Dedifferentiated amniotic fluid mesenchymal stem cell (primary cell): ENCODE measurements at regions not wholly inside any gene's neighbourhood (a gene's known extent, or its start where the extent isn't known, plus 50 kb on each side); places are given as distances from the start of the nearest gene placed in this dataset.

Experiments used
- DNase-seq: peaks from one replicate; pipeline ENCODE4 v3.0.0-alpha.2; 2016; ENCODE audit errors: extremely low spot score

GRCh38 chr5:63727583-63727982 is 234.7 kb downstream of the HTR1A start:
- DNase-seq: no peak

DNA sequence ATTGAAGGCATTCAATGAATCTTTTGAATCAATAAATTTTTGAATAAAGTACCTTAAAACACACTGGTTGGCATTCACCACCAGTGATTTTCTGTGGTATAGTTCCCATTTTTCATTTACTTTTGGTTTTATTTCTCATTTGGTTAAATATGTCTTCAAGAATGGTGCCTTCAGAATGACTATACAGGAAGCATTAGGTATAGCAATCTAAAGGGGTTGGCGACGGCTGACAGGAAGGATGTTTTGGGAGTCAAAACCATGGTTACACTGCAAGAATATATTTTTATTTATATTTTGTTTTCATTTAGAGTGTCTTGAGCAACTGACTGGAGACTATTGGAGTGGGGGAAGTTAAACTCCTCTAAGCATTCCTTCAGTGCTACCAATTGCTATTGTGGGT is 235.7 kb downstream of the HTR1A start:
- no peak for DNase-seq

DNA sequence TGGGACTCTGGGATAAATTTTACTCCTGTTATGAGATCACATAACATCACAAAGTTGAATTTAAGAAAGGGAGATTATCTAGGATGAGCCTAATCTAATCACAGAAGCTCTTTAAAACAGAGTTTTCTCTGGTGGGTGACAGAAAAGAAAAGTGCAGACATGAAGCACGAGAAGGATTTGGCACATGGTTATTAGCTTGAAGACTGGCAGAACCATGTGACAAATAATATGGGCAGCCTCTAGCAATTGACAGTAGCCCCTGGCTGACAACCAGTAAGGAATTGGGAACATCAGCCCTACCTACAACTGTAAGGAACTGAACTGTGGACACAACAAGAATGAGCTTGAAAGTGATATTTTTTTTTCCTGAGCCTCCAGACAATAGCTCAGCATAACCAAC is 243.1 kb downstream of the HTR1A start:
- DNase-seq: no peak

- DNase-seq: no peak
Observed at GRCh38 chr5:63700241-63700640, 262.0 kb downstream of the HTR1A start.

DNA sequence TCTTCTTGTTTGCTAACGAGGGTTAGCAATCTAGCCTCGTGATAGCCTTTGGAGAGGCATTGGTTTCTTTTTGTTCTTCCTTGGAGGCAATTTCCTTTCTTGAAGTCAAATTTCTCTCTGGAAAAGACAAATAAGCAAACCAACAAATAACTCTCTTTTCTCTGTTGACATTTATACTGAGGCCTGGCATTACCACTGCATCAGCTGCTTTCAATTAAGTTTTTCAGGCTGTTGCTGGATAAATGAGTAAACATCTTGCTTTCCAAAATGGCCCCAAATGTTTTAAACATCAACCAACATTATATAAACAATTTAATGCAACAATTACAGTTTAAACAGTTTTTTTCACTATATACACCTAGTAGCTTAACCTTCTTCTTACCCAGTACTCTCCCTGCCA is 264.4 kb downstream of the HTR1A start:
- DNase-seq: no peak

- no peak for DNase-seq
Observed at GRCh38 chr5:63690546-63690945, 271.7 kb downstream of the HTR1A start.

DNA sequence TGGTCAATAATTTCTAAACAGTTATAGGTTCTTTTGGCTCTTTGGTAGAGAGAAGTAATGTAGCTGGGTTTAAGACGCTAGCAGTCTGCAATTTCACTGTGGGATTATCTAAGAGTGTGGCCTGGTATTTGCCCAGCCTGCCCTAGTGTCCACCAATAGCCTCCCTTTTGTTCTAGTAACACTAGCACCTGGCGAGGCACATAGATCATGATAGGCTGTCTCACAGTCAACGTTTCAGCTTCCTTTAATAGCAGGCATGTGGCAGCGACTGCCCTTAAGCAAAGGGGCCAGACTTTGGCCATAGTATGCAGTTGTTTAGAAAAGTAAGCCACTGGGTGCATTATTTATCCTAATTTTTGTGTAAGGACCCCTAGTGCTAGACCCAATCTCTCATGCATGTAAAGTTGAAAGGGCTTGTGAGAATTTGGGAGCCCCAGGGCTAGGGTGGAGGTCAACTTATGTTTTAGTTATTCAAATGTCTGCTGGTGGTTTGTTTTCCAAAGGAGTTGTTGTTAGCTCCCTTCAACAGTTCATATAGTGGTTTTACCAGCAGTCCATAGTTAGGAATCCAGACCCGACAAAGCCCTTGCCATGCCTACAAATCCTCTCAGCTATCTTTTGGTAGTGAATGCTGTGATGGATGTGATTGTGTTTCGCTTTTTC is 274.3 kb downstream of the HTR1A start:
- no peak for DNase-seq

GRCh38 chr5:63686938-63687337 is 275.3 kb downstream of the HTR1A start:
- no peak for DNase-seq

- no peak for DNase-seq
Observed at GRCh38 chr5:63686181-63686580, 276.1 kb downstream of the HTR1A start.

DNA sequence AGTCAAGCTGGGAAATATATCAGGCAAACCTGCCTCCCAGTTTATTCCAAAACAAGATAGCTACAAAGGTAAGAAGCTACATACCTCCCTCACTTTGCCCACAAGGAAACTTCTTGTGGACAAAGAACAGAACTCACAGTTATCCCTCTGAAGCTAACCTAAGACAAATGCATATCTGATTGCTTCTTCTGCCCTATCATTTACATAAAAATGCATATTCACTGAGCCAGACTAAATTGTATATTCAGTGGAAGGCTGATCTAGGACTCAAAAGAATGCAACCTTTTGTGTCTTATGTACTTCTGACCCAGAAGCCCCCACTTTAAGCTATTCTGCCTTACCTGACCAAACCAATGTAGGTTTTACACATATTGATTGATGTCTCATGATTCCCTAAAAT is 276.8 kb downstream of the HTR1A start:
- DNase-seq: no peak

DNA sequence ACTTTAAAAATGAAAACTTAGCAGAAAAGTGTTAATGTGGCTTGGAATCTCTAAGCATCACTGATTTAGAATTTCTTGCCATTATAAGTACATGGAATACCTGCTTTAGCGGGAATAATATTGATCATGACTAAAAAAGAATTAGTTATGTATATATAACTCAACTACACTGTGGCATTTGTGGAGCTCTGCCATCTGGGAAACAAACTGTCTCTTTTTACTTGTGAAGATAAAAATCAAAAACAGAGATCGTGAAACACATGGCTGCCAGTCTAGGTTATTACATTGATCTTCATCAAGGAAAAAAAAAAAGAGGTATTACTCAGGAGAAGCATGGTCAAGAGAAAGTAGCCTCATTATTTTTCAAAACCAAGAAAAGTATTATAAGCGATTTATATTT is 287.4 kb downstream of the HTR1A start:
- no peak for DNase-seq

DNA sequence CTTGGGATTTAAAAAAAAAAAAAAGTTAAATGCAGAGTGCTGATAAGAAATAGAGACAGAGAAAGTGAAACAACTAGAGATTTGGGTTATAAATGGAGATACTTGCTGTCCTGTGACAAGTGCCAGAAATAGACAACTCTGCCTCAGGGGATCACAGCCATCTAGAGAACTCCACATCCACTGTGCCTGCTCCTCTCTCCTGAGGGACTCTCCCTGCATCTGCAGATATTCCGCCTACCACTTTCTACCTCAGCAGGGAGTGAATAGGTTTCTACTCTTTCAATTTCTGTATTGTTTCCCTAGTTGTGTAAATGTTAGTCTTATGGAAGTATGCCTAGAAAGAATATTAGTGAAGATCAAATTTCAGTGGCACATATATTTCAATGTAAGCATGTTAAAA is 307.2 kb downstream of the HTR1A start:
- no peak for DNase-seq

DNA sequence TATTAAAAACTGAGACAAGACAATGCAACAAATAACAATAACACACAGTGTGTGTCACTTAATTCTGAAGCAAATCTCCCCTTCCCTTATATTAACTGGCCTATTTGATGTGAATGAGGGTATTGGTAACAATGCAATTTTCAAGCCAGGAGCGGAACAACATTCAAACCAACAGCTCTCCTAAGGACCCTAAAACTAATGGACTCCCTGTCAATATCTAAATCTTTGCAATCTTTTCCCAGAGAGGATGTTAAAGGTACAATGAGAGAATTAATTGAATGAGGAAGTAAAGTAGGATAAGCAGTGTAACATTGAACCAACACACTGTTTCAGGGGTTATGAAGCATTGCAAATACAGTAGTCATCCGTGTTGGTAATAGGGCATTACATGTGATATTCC is 311.7 kb downstream of the HTR1A start:
- no peak for DNase-seq

DNA sequence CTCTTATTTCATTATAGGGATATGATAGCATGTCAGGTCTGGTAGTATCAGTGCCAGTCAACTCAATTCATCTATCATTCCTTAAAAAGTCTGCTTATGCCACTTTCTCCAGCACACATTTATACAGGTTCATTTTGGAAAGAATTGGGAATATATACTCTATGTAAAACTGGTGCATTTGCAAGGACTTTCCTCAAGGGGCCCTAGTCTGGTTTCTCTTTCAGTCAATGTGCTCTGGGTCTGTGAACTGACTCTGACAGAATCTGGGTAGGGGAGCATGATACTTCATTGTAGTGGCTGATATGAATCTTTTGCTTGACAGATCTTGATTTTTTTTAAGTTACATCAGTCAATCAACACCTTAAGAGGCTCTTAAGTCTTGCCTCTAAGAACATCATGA is 313.9 kb downstream of the HTR1A start:
- DNase-seq: no peak

DNA sequence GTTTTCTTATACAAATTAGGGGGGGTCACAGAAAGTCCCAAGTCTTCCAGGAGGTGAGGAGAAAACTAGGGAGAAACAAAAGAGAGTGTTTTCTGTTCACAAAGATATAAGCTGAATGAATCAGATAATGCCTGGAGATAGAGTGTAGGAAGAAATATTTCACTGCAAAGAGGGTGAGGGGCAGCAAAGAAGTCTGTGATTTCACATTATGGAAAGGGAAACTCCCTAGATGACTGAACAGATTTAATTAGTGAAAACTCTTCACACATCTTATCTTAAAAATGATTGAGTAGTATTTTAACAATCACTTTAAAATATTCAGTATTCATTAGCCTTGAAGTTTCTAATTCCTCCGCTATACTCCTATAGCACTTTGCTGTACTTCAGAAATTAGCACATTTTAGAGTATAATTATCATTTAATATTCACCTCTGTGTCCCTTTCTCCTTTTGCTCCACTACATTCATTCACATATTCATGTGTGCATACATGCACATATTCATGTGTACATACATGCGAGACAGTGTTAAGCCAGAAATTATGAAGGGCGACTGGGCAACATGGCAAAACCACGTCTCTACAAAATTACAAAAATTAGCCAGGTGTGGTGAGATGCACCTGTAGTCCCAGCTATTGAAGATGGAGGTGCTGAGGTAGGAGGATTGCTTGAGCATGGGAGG is 332.2 kb downstream of the HTR1A start:
- DNase-seq: no peak

DNA sequence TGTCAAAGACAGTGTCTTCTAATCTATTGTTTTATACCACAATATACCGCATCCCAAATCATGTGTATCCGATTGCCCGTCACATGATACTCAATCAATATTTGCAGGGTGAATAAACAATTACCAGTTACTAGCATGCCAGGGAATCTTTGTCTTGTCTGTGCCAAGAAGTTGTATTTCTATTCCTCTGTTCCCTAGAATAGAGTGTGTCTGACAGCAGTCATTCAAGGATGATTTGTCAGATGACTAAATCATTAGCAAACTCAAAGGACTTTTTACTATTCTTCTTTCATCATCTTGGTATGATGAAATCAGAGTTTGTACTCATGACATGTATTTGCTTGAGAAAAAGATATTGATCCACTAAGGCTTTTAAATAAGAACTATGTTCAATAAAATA is 348.8 kb downstream of the HTR1A start:
- DNase-seq: no peak

GRCh38 chr5:63603996-63604395 is 358.2 kb downstream of the HTR1A start:
- no peak for DNase-seq

- no peak for DNase-seq
Observed at GRCh38 chr5:63602971-63603370, 359.3 kb downstream of the HTR1A start.

- DNase-seq: no peak
Observed at GRCh38 chr5:63596254-63596653, 366.0 kb downstream of the HTR1A start.

DNA sequence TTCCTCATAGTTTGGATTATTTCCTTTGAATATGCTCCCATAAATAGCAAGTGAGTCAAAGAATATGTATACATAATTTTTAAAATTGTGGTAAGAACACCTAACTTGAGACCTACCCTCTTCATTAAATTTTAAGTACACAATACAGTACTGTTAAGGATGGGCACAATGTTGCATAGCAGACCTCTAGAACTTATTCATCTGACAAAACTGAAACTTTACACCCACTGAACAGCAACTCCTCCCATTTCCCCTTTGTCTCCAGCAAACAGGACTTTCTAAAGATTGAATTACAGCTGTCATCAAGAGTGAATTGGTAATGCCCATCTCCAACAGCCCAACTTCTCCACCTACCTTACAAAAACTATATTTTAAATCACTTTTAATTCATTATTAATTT is 388.9 kb downstream of the HTR1A start:
- no peak for DNase-seq

DNA sequence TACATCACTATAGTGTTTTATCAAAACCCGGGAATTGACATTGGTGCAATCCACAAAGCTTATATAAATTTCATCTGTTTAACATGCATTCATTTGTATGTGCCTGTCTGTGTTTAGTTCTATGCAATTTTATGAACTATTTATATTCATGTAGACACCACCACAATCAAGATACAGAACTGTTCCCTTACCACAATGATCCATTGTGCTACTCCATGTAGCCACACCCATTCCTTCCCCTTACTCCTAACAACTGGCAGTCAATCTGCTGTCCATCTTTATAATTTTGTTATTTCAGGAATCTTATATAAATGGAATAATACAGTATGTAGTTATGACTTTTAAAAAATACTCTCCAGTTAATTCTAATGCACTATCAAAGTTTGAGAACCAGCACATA is 389.5 kb downstream of the HTR1A start:
- DNase-seq: no peak

GRCh38 chr5:63570752-63571151 is 391.5 kb downstream of the HTR1A start:
- DNase-seq: no peak

- DNase-seq: no peak
Observed at GRCh38 chr5:63564789-63565188, 397.5 kb downstream of the HTR1A start.
